ENCODE measurements at regions not wholly inside any gene's neighbourhood (a gene's known extent, or its start where the extent isn't known, plus 50 kb on each side); places are given as distances from the start of the nearest gene placed in this dataset.

DNA sequence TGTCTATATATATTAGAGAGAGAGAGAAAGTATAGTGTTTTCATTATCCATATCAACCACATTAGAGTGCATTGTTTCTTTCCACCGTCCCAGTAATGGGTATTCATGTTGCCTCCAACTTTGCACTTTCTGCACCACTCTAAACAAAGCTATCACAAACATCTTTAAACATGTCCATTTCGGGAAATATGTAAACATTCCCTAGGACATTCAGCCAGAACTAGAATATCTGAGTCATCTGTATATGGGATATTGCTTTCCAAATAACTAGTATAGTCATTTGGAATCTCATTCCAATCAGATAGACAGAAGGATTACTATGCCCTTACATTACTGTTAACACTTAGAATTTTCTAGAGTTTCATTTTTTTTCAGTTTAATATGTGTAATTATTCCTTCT is 914.9 kb upstream of the EPHA6 start:
- Histone ChIP-seq H3K4me1 (ENCODE audit: control insufficient read depth, insufficient read depth, low read length) (no peaks in the 10 kb centered on the region), H3K4me3 (ENCODE audit: low read depth, low read length) (no peak overlapping the region), H3K9me3 (ENCODE audit: control insufficient read depth, insufficient read depth, low read depth, low read length) (no peaks in the 10 kb centered on the region), H3K27ac (ENCODE audit: extremely low read depth, low read depth, low read length) (no peak overlapping the region), H3K36me3 (ENCODE audit: control insufficient read depth in 2 of 2, insufficient read depth in 1 of 2, low read length in 2 of 2) (no peaks in the 10 kb centered on the region)
- ChIA-PET POLR2A (no interaction called here), CTCF (no interaction called here)
- no peak for TF ChIP-seq ZNF626 (tag by site-specific recombination; IDR thresholded peaks at IDR 0.05)
- TF ChIP-seq, protein P1, sequence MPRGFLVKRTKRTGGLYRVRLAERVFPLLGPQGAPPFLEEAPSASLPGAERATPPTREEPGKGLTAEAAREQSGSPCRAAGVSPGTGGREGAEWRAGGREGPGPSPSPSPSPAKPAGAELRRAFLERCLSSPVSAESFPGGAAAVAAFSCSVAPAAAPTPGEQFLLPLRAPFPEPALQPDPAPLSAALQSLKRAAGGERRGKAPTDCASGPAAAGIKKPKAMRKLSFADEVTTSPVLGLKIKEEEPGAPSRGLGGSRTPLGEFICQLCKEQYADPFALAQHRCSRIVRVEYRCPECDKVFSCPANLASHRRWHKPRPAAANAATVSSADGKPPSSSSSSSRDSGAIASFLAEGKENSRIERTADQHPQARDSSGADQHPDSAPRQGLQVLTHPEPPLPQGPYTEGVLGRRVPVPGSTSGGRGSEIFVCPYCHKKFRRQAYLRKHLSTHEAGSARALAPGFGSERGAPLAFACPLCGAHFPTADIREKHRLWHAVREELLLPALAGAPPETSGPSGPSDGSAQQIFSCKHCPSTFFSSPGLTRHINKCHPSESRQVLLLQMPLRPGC (tag by site-specific recombination; IDR thresholded peaks at IDR 0.05) = no peak
- no peak for TF ChIP-seq ZNF335 (tag by site-specific recombination; conservative IDR thresholded peaks at IDR 0.05)
- TF ChIP-seq REPIN1 (tag by site-specific recombination; IDR thresholded peaks at IDR 0.05; ENCODE audit: low read depth) = no peak
- TF ChIP-seq MYNN (tag by site-specific recombination; IDR thresholded peaks at IDR 0.05; ENCODE audit: borderline replicate concordance) = no peak
- TF ChIP-seq, protein P2, sequence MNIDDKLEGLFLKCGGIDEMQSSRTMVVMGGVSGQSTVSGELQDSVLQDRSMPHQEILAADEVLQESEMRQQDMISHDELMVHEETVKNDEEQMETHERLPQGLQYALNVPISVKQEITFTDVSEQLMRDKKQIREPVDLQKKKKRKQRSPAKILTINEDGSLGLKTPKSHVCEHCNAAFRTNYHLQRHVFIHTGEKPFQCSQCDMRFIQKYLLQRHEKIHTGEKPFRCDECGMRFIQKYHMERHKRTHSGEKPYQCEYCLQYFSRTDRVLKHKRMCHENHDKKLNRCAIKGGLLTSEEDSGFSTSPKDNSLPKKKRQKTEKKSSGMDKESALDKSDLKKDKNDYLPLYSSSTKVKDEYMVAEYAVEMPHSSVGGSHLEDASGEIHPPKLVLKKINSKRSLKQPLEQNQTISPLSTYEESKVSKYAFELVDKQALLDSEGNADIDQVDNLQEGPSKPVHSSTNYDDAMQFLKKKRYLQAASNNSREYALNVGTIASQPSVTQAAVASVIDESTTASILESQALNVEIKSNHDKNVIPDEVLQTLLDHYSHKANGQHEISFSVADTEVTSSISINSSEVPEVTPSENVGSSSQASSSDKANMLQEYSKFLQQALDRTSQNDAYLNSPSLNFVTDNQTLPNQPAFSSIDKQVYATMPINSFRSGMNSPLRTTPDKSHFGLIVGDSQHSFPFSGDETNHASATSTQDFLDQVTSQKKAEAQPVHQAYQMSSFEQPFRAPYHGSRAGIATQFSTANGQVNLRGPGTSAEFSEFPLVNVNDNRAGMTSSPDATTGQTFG (tag by site-specific recombination; IDR thresholded peaks at IDR 0.05; ENCODE audit: borderline replicate concordance) = no peak
- TF ChIP-seq OVOL3 (tag by site-specific recombination; IDR thresholded peaks at IDR 0.05) = no peak
- TF ChIP-seq ZNF311 (tag by site-specific recombination; IDR thresholded peaks at IDR 0.05; ENCODE audit: borderline replicate concordance) = no peak

DNA sequence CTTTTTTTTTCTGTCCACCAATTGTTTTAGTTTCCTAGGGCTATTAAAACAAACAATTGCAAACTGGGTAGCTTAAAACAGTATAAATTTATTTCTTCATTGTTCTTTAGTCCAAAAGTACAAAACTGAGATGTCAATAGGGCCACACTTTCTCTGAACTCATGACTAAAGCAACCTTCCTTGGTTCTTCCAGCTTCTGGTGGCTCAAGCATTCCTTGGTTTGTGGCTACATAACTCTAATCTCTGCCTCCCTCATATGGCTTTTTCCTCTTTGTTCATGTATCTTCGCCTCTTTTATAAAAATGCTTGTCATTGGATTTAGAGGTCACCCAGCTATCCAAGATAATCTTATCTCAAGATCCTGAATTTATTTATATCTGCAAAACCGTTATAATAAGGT is 914.5 kb upstream of the EPHA6 start:
- Histone ChIP-seq H3K9me3 (ENCODE audit: control insufficient read depth, insufficient read depth, low read depth, low read length) (no peaks in the 10 kb centered on the region), H3K4me3 (ENCODE audit: low read depth, low read length) (no peak overlapping the region), H3K36me3 (ENCODE audit: control insufficient read depth in 2 of 2, insufficient read depth in 1 of 2, low read length in 2 of 2) (no peaks in the 10 kb centered on the region), H3K27ac (ENCODE audit: extremely low read depth, low read depth, low read length) (no peak overlapping the region), H3K4me1 (ENCODE audit: control insufficient read depth, insufficient read depth, low read length) (no peaks in the 10 kb centered on the region)
- ChIA-PET CTCF (no interaction called here), POLR2A (no interaction called here)
- TF ChIP-seq ZFP41 (tag by site-specific recombination; IDR thresholded peaks at IDR 0.05; ENCODE audit: borderline replicate concordance) = no peak
- TF ChIP-seq SP2 (tag by site-specific recombination; IDR thresholded peaks at IDR 0.05) = no peak
- TF ChIP-seq HOXA7 (CRISPR knock-in tag; IDR thresholded peaks at IDR 0.05; ENCODE audit: borderline replicate concordance) = no peak
- no peak for TF ChIP-seq SETDB1 (IDR thresholded peaks at IDR 0.05; ENCODE audit: insufficient read length, low read length)
- no peak for TF ChIP-seq ZNF76 (tag by site-specific recombination; IDR thresholded peaks at IDR 0.05; ENCODE audit: borderline replicate concordance, low read depth)
- TF ChIP-seq SALL2 (tag by site-specific recombination; IDR thresholded peaks at IDR 0.05; ENCODE audit: borderline replicate concordance) = no peak
- TF ChIP-seq, protein P3, sequence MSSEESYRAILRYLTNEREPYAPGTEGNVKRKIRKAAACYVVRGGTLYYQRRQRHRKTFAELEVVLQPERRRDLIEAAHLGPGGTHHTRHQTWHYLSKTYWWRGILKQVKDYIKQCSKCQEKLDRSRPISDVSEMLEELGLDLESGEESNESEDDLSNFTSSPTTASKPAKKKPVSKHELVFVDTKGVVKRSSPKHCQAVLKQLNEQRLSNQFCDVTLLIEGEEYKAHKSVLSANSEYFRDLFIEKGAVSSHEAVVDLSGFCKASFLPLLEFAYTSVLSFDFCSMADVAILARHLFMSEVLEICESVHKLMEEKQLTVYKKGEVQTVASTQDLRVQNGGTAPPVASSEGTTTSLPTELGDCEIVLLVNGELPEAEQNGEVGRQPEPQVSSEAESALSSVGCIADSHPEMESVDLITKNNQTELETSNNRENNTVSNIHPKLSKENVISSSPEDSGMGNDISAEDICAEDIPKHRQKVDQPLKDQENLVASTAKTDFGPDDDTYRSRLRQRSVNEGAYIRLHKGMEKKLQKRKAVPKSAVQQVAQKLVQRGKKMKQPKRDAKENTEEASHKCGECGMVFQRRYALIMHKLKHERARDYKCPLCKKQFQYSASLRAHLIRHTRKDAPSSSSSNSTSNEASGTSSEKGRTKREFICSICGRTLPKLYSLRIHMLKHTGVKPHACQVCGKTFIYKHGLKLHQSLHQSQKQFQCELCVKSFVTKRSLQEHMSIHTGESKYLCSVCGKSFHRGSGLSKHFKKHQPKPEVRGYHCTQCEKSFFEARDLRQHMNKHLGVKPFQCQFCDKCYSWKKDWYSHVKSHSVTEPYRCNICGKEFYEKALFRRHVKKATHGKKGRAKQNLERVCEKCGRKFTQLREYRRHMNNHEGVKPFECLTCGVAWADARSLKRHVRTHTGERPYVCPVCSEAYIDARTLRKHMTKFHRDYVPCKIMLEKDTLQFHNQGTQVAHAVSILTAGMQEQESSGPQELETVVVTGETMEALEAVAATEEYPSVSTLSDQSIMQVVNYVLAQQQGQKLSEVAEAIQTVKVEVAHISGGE (tag by site-specific recombination; conservative IDR thresholded peaks at IDR 0.05; ENCODE audit: low read depth) = no peak
- TF ChIP-seq, protein P4, sequence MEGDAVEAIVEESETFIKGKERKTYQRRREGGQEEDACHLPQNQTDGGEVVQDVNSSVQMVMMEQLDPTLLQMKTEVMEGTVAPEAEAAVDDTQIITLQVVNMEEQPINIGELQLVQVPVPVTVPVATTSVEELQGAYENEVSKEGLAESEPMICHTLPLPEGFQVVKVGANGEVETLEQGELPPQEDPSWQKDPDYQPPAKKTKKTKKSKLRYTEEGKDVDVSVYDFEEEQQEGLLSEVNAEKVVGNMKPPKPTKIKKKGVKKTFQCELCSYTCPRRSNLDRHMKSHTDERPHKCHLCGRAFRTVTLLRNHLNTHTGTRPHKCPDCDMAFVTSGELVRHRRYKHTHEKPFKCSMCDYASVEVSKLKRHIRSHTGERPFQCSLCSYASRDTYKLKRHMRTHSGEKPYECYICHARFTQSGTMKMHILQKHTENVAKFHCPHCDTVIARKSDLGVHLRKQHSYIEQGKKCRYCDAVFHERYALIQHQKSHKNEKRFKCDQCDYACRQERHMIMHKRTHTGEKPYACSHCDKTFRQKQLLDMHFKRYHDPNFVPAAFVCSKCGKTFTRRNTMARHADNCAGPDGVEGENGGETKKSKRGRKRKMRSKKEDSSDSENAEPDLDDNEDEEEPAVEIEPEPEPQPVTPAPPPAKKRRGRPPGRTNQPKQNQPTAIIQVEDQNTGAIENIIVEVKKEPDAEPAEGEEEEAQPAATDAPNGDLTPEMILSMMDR (tag by site-specific recombination; IDR thresholded peaks at IDR 0.05) = no peak
- no peak for TF ChIP-seq ZNF664 (tag by site-specific recombination; IDR thresholded peaks at IDR 0.05)
- TF ChIP-seq ZNF626 (tag by site-specific recombination; IDR thresholded peaks at IDR 0.05) = no peak
- TF ChIP-seq YY2 (tag by site-specific recombination; IDR thresholded peaks at IDR 0.05) = no peak

All from HEK293 (cell line).